ENCODE measurements at regions not wholly inside any gene's neighbourhood (a gene's known extent, or its start where the extent isn't known, plus 50 kb on each side); places are given as distances from the start of the nearest gene placed in this dataset.

- ATAC-seq (ENCODE audit: low read depth) (no peak), DNase-seq (ENCODE audit: low spot score) (peak; percentile 71)
- Histone ChIP-seq H3K4me1 (ENCODE audit: insufficient read depth, poor library complexity, severe bottlenecking) (peaks cover 45% of the 10 kb centered on the region), H3K9me3 (ENCODE audit: severe bottlenecking) (no peaks in the 10 kb centered on the region), H3K27ac (ENCODE audit: poor library complexity, severe bottlenecking) (peak overlapping the region; percentile 88), H3K27me3 (ENCODE audit: insufficient read depth, poor library complexity, severe bottlenecking) (no peaks in the 10 kb centered on the region), H3K36me3 (ENCODE audit: low read depth) (no peaks in the 10 kb centered on the region), H3K4me3 (ENCODE audit: severe bottlenecking) (no peak overlapping the region)
- no peak for TF ChIP-seq CTCF (IDR thresholded peaks at IDR 0.05; ENCODE audit: poor library complexity, severe bottlenecking)
These were observed 209.9 kb downstream of the ANKRD60 start for GRCh38 chr20:58018590-58018989.

- Histone ChIP-seq H3K9me3 (ENCODE audit: severe bottlenecking) (no peaks in the 10 kb centered on the region), H3K4me3 (ENCODE audit: severe bottlenecking) (no peak overlapping the region), H3K36me3 (ENCODE audit: low read depth) (no peaks in the 10 kb centered on the region), H3K27me3 (ENCODE audit: insufficient read depth, poor library complexity, severe bottlenecking) (no peaks in the 10 kb centered on the region), H3K4me1 (ENCODE audit: insufficient read depth, poor library complexity, severe bottlenecking) (peaks cover 45% of the 10 kb centered on the region), H3K27ac (ENCODE audit: poor library complexity, severe bottlenecking) (peak overlapping the region; percentile 88)
- DNase-seq (ENCODE audit: low spot score) (peak; percentile 80), ATAC-seq (ENCODE audit: low read depth) (no peak)
- TF ChIP-seq CTCF (IDR thresholded peaks at IDR 0.05; ENCODE audit: poor library complexity, severe bottlenecking): no peak
These were observed 210.4 kb downstream of the ANKRD60 start for GRCh38 chr20:58017970-58018530.

GRCh38 chr20:58017231-58017969, 211.1 kb downstream of the ANKRD60 start:
- ATAC-seq (ENCODE audit: low read depth) (peak; percentile 78), DNase-seq (ENCODE audit: low spot score) (peak; percentile 93)
- H3K36me3 ChIP-seq (ENCODE audit: low read depth): no peaks in the 10 kb centered on the region
- no peak for TF ChIP-seq CTCF (IDR thresholded peaks at IDR 0.05; ENCODE audit: poor library complexity, severe bottlenecking)
- peaks cover 45% of the 10 kb centered on the region for H3K4me1 ChIP-seq (ENCODE audit: insufficient read depth, poor library complexity, severe bottlenecking)
- H3K4me3 ChIP-seq (ENCODE audit: severe bottlenecking): no peak overlapping the region
- no peaks in the 10 kb centered on the region for H3K27me3 ChIP-seq (ENCODE audit: insufficient read depth, poor library complexity, severe bottlenecking)
- H3K9me3 ChIP-seq (ENCODE audit: severe bottlenecking): no peaks in the 10 kb centered on the region
- H3K27ac ChIP-seq (ENCODE audit: poor library complexity, severe bottlenecking): peak overlapping the region; percentile 88

GRCh38 chr20:58016779-58017178, 211.7 kb downstream of the ANKRD60 start:
- Histone ChIP-seq H3K36me3 (ENCODE audit: low read depth) (no peaks in the 10 kb centered on the region), H3K27ac (ENCODE audit: poor library complexity, severe bottlenecking) (peak overlapping the region; percentile 88), H3K27me3 (ENCODE audit: insufficient read depth, poor library complexity, severe bottlenecking) (no peaks in the 10 kb centered on the region), H3K9me3 (ENCODE audit: severe bottlenecking) (no peaks in the 10 kb centered on the region), H3K4me3 (ENCODE audit: severe bottlenecking) (no peak overlapping the region), H3K4me1 (ENCODE audit: insufficient read depth, poor library complexity, severe bottlenecking) (peaks cover 45% of the 10 kb centered on the region)
- ATAC-seq (ENCODE audit: low read depth) (no peak), DNase-seq (ENCODE audit: low spot score) (no peak)
- no peak for TF ChIP-seq CTCF (IDR thresholded peaks at IDR 0.05; ENCODE audit: poor library complexity, severe bottlenecking)

Data from RWPE2 (cell line).